Right atrium auricular region (tissue), 2 donors: ENCODE measurements at regions not wholly inside any gene's neighbourhood (a gene's known extent, or its start where the extent isn't known, plus 50 kb on each side); places are given as distances from the start of the nearest gene placed in this dataset.
"Not testable (repeated sequence)": the region's sequence is repeated elsewhere in the genome, so short reads cannot be mapped to it uniquely, and the experiment has no call there.

ENCODE experiments used
- DNase-seq: peaks from one replicate; pipeline ENCODE4 v3.0.0-alpha.2; 2019; ENCODE audit warnings: low spot score
- H3K27ac ChIP-seq, 2 donors: fragments of 200-600 bp; sonication (generic); 1 replicate in 1 of 2; 2 replicates in 1 of 2; pipeline ENCODE4 v1.5.1; 2016 to 2019
- H3K27me3 ChIP-seq, 2 donors: fragments of 200-600 bp; sonication (generic); one replicate each; pipeline versions ENCODE4 v1.5.1 to v1.6.0; 2017 to 2019
- H3K36me3 ChIP-seq: fragments of 200-600 bp; sonication (generic); one replicate; pipeline ENCODE4 v1.5.1; 2016
- H3K4me1 ChIP-seq, 2 donors: fragments of 200-600 bp; sonication (generic); one replicate each; pipeline versions ENCODE4 v1.5.1 to v1.6.0; 2017 to 2019
- H3K4me3 ChIP-seq, 2 donors: fragments of 200-600 bp; sonication (generic); 1 replicate in 1 of 2; 2 replicates in 1 of 2; pipeline ENCODE4 v1.5.1; 2017 to 2019; ENCODE audit warnings: mild to moderate bottlenecking in 1 of 2, moderate library complexity in 1 of 2
- H3K9me3 ChIP-seq, 2 donors: fragments of 200-600 bp; sonication (generic); one replicate each; pipeline ENCODE4 v1.5.1; 2019
- CTCF ChIP-seq, 2 donors: fragments of 200-600 bp; sonication (generic); IDR thresholded peaks; one replicate each; pipeline ENCODE4 v1.5.1; 2019; ENCODE audit warnings: antibody characterized with exemption in 2 of 2

- Histone ChIP-seq H3K27me3 (no peaks in the 10 kb centered on the region), H3K27ac (no peak overlapping the region), H3K36me3 (no peaks in the 10 kb centered on the region), H3K4me3 (no peak overlapping the region), H3K4me1 (no peaks in the 10 kb centered on the region), H3K9me3 (no peaks in the 10 kb centered on the region)
- no peak for TF ChIP-seq CTCF (IDR thresholded peaks at IDR 0.05)
- no peak for DNase-seq
Measured at GRCh38 chr2:52022006-52022405, 990.1 kb upstream of the NRXN1 start.

DNA sequence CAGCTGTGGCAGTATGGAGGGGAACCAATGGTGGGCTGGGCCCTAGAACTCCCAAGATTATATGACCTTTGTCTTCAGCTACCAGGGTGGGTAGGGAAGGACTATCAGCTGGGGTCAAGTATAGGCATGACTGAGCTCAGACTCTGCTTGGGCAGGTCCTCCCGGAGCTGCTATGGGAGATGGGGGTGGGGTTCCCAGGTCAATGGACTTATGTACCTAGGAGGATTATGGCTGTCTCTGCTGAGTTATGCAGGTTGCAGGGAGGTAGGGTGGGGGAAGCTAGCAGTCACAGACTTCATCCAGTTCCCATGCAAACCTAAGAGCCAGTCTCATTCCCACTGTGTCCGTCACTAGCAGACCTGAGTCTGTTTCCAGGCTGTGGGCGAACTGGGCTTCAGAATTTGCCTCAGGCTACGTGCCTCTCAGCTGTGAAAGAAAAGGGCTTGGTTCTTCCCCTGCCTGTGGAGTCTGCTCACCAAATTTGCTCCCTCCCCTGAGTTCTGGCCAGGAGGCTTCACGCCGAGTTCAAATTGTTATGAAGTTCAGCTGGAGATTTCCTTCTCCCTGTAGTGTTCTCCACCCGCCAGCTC, 985.8 kb upstream of the NRXN1 start:
- no peak for DNase-seq
- no peaks in the 10 kb centered on the region for H3K36me3 ChIP-seq
- no peak overlapping the region for H3K4me3 ChIP-seq
- H3K4me1 ChIP-seq: no peaks in the 10 kb centered on the region
- TF ChIP-seq CTCF (IDR thresholded peaks at IDR 0.05): no peak
- no peaks in the 10 kb centered on the region for H3K9me3 ChIP-seq
- H3K27me3 ChIP-seq: no peaks in the 10 kb centered on the region
- H3K27ac ChIP-seq: no peak overlapping the region

- not testable (repeated sequence) for H3K27ac ChIP-seq, H3K9me3 ChIP-seq, H3K4me1 ChIP-seq, H3K4me3 ChIP-seq, DNase-seq, H3K27me3 ChIP-seq, H3K36me3 ChIP-seq
Measured at GRCh38 chr2:52006821-52007366, 975.0 kb upstream of the NRXN1 start.

DNA sequence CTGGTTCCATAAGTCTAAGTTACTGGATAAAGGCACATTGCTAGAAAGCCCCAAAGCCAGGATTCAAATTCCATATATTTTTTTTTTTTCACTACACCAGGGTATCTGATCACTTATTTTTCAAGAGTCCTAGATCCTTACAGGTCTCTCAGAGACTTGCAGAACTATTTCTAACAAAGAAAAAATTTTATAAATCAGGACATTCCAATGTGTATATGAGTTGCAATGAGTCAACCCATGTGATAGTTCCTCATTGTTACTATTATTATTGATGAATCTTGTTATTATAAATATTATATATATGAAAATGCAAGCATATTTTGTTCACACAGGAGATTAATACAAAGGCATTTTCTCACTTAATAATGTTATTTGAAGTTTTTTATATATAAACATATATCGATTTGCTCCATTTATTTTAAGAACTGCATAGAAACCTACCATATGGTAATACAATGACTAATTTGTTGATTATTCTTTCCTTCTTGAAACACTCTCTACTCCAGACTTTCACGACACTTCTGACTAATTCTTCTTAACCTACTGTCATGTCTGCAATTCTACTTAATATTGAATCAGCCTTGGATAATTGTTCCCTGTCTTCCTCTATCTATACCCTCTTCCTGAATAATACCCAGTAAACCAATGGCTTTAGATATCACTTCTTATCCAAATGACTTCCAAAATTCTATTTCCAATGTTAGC, 968.4 kb upstream of the NRXN1 start:
- Histone ChIP-seq H3K36me3 (no peaks in the 10 kb centered on the region), H3K4me3 (no peak overlapping the region), H3K4me1 (no peaks in the 10 kb centered on the region), H3K27ac (no peak overlapping the region), H3K27me3 (no peaks in the 10 kb centered on the region), H3K9me3 (no peaks in the 10 kb centered on the region)
- DNase-seq: no peak
- TF ChIP-seq CTCF (IDR thresholded peaks at IDR 0.05): no peak

DNA sequence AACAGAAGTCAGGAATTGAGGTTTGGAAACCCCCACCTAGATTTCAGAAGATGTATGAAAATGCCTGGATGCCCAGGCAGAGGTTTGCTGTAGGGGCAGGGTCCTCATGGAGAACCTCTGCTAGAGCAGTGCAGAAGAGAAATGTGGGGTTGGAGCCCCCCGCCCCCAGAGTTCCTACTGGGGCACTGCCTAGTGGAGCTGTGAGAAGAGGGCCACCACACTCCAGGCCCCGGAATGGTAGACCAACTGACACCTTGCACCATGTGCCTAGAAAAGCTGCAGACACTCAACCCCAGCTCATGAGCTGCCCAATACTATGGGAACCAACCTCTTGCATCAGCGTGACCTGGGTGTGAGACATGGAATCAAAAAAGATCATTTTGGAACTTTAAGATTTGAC, 967.0 kb upstream of the NRXN1 start:
- no peaks in the 10 kb centered on the region for H3K4me1 ChIP-seq

More for the DNA sequence above, 967.0 kb upstream of the NRXN1 start:
- Histone ChIP-seq H3K4me3 (no peak overlapping the region), H3K9me3 (no peaks in the 10 kb centered on the region), H3K27ac (no peak overlapping the region), H3K36me3 (no peaks in the 10 kb centered on the region), H3K27me3 (no peaks in the 10 kb centered on the region)
- no peak for TF ChIP-seq CTCF (IDR thresholded peaks at IDR 0.05)
- no peak for DNase-seq
